ENCODE measurements at regions not wholly inside any gene's neighbourhood (a gene's known extent, or its start where the extent isn't known, plus 50 kb on each side); places are given as distances from the start of the nearest gene placed in this dataset.

GRCh38 chr5:73230264-73231245 lies 57.6 kb downstream of the TMEM174 start:
- Histone ChIP-seq H3K27ac (no peak overlapping the region), H3K4me3 (no peak overlapping the region), H3K9me3 (no peaks in the 10 kb centered on the region), H3K36me3 (no peaks in the 10 kb centered on the region), H3K9ac (ENCODE audit: low read depth in 2 of 2, low read length in 2 of 2) (no peak overlapping the region), H3K27me3 (peaks cover 77% of the 10 kb centered on the region), H3K4me1 (peaks cover 5% of the 10 kb centered on the region)
- no peak for TF ChIP-seq CTCF (IDR thresholded peaks at IDR 0.05)
- intact Hi-C loops (cut with DNase I) = no loop called here
- no peak for DNase-seq

- no peak overlapping the region for H3K4me3 ChIP-seq
- no peaks in the 10 kb centered on the region for H3K9me3 ChIP-seq
- H3K4me1 ChIP-seq = peaks cover 5% of the 10 kb centered on the region
- no peak for DNase-seq
- H3K27ac ChIP-seq = no peak overlapping the region
- H3K36me3 ChIP-seq = no peaks in the 10 kb centered on the region
- TF ChIP-seq CTCF (IDR thresholded peaks at IDR 0.05) = no peak
- H3K27me3 ChIP-seq = peaks cover 84% of the 10 kb centered on the region
- intact Hi-C loops (cut with DNase I) = no loop called here
- no peak overlapping the region for H3K9ac ChIP-seq (ENCODE audit: low read depth in 2 of 2, low read length in 2 of 2)
Observed at GRCh38 chr5:73229271-73229670, 56.3 kb downstream of the TMEM174 start.

GRCh38 chr5:73228052-73228451 lies 55.1 kb downstream of the TMEM174 start:
- no peaks in the 10 kb centered on the region for H3K4me1 ChIP-seq
- intact Hi-C loops (cut with DNase I) = no loop called here
- no peak overlapping the region for H3K4me3 ChIP-seq
- no peak for DNase-seq
- H3K9me3 ChIP-seq = no peaks in the 10 kb centered on the region
- H3K36me3 ChIP-seq = no peaks in the 10 kb centered on the region
- no peak overlapping the region for H3K9ac ChIP-seq (ENCODE audit: low read depth in 2 of 2, low read length in 2 of 2)
- TF ChIP-seq CTCF (IDR thresholded peaks at IDR 0.05) = no peak
- no peak overlapping the region for H3K27ac ChIP-seq
- H3K27me3 ChIP-seq = peaks cover 75% of the 10 kb centered on the region

All from colonic mucosa (tissue), 4 donors.